HCT116 (cell line): ENCODE measurements at regions not wholly inside any gene's neighbourhood (a gene's known extent, or its start where the extent isn't known, plus 50 kb on each side); places are given as distances from the start of the nearest gene placed in this dataset.

Experiments
- ATAC-seq: fragments of 200-7000 bp; cut with Tn5 transposase; 2 replicates; pipeline ENCODE4 v1.9.1; 2020; ENCODE audit warnings: mild to moderate bottlenecking, moderate library complexity
- BruUV-seq: library from RNA; stranded (reverse); fragments of 400-500 nt; replicated peaks from 2 replicates; lab custom pipeline; 2021; lab: Mats Ljungman, UMichigan
- CTCF ChIA-PET: fragments of 300-600 bp; sonication (Branson Sonifier 250); formaldehyde crosslinking; loops from one replicate; lab custom pipeline; 2021; ENCODE audit warnings: antibody characterized with exemption; lab: Charles Lee
- POLR2A ChIA-PET: fragments of 300-600, 350-600 bp; sonication (Branson Sonifier 250); formaldehyde crosslinking; loops from one replicate; lab custom pipeline; 2021; ENCODE audit warnings: antibody characterized with exemption; lab: Charles Lee
- RAD21 ChIA-PET, 2 experiments: fragments of 300-600 bp; sonication (Branson Sonifier 250); formaldehyde crosslinking; loops; one replicate each; lab custom pipeline; 2023; ENCODE audit warnings: low total read pairs in 2 of 2; ENCODE audit not compliant: uncharacterized antibody in 2 of 2, unreplicated experiment in 2 of 2, low non-redundant PET in 1 of 2; lab: Charles Lee
- DNase-seq: peaks from one replicate; pipeline ENCODE4 v3.0.0-alpha.2; 2010; ENCODE audit warnings: low read depth, low spot score
- H2AFZ ChIP-seq: fragments of 200-600 bp; shearing (Covaris generic), sonication (generic); 2 replicates; pipeline ENCODE4 v1.6.1; 2017; ENCODE audit warnings: low read depth, mixed run types, mixed read lengths, antibody characterized with exemption, low read length; ENCODE audit not compliant: poor library complexity, severe bottlenecking
- H3K27ac ChIP-seq: 2 replicates; pipeline ENCODE4 v1.5.1; 2012; ENCODE audit warnings: low read depth, low read length
- H3K27me3 ChIP-seq: fragments of 200-600 bp; sonication (generic); 2 replicates; pipeline ENCODE4 v1.6.1; 2016; ENCODE audit warnings: mixed run types, low read length, mixed read lengths; ENCODE audit not compliant: insufficient read depth
- H3K36me3 ChIP-seq, 2 experiments: fragments of 200-500 bp in 1 of 2; fragments of 200-600 bp in 1 of 2; sonication (Bioruptor generic) in 1 of 2; sonication (generic) in 1 of 2; 2 replicates each; pipeline versions ENCODE4 v1.5.1 to v1.6.1; 2014 to 2016; ENCODE audit warnings: low read length in 2 of 2, inconsistent platforms in 1 of 2, mixed read lengths in 1 of 2, mixed run types in 1 of 2; ENCODE audit not compliant: insufficient read depth in 2 of 2, control insufficient read depth in 1 of 2
- H3K4me1 ChIP-seq, 2 experiments: fragments of 200-600 bp in 1 of 2; sonication (generic) in 1 of 2; 2 replicates each; pipeline versions ENCODE4 v1.5.1 to v1.6.1; 2012 to 2017; ENCODE audit warnings: low read length in 2 of 2, inconsistent platforms in 1 of 2, mild to moderate bottlenecking in 1 of 2, mixed read lengths in 1 of 2, mixed run types in 1 of 2, moderate library complexity in 1 of 2; ENCODE audit not compliant: insufficient read depth in 2 of 2, control insufficient read depth in 1 of 2
- H3K4me2 ChIP-seq: fragments of 200-600 bp; sonication (generic); 2 replicates; pipeline ENCODE4 v1.6.1; 2017; ENCODE audit warnings: mixed run types, low read length, mixed read lengths
- H3K4me3 ChIP-seq, 2 experiments: fragments of 200-600 bp in 1 of 2; sonication (generic) in 1 of 2; replicated peaks in 1 of 2; 2 replicates each; pipeline ENCODE4 v1.5.1; 2011 to 2016; ENCODE audit warnings: low read length in 2 of 2, control low read depth in 1 of 2, low read depth in 1 of 2, mild to moderate bottlenecking in 1 of 2, mixed read lengths in 1 of 2, mixed run types in 1 of 2
- H3K79me2 ChIP-seq: fragments of 200-600 bp; sonication (generic); 2 replicates; pipeline ENCODE4 v1.6.1; 2017; ENCODE audit warnings: mild to moderate bottlenecking, mixed run types, low read length, moderate library complexity, mixed read lengths; ENCODE audit not compliant: insufficient read depth
- H3K9ac ChIP-seq: fragments of 200-600 bp; sonication (generic); 2 replicates; pipeline ENCODE4 v1.6.1; 2016; ENCODE audit warnings: low read length, mixed read lengths
- H3K9me2 ChIP-seq: fragments of 200-600 bp; sonication (generic), shearing (Covaris generic); 2 replicates; pipeline ENCODE4 v1.6.1; 2017; ENCODE audit warnings: mixed run types, mild to moderate bottlenecking, moderate library complexity; ENCODE audit not compliant: insufficient read depth
- H3K9me3 ChIP-seq, 2 experiments: fragments of 200-500 bp in 1 of 2; fragments of 200-600 bp in 1 of 2; sonication (Bioruptor generic) in 1 of 2; sonication (generic) in 1 of 2; 2 replicates each; pipeline ENCODE4 v1.6.1; 2014 to 2017; ENCODE audit warnings: low read length in 2 of 2, mixed read lengths in 2 of 2, inconsistent platforms in 1 of 2, low read depth in 1 of 2, mild to moderate bottlenecking in 1 of 2, mixed run types in 1 of 2, moderate library complexity in 1 of 2; ENCODE audit not compliant: control insufficient read depth in 1 of 2, insufficient read depth in 1 of 2
- H4K20me1 ChIP-seq: fragments of 200-600 bp; sonication (generic), shearing (Covaris generic); 2 replicates; pipeline ENCODE4 v1.6.1; 2017; ENCODE audit warnings: mixed run types, mild to moderate bottlenecking, moderate library complexity; ENCODE audit not compliant: insufficient read depth
- CBX3 ChIP-seq: IDR thresholded peaks from 2 replicates; pipeline ENCODE4 v1.6.1; 2012; ENCODE audit warnings: low read depth
- CTCF ChIP-seq, 3 experiments: fragments of 200-600 bp in 1 of 3; sonication (generic) in 1 of 3; IDR thresholded peaks in 2 of 3; conservative IDR thresholded peaks in 1 of 3; 2 replicates each; pipeline ENCODE4 v1.5.1; 2012 to 2017; ENCODE audit warnings: low read depth in 2 of 3, low read length in 2 of 3, antibody characterized with exemption in 1 of 3, borderline replicate concordance in 1 of 3, control low read depth in 1 of 3, mild to moderate bottlenecking in 1 of 3, mixed read lengths in 1 of 3, mixed run types in 1 of 3, moderate library complexity in 1 of 3; ENCODE audit not compliant: insufficient read depth in 1 of 3
- EGR1 ChIP-seq: IDR thresholded peaks from 2 replicates; pipeline ENCODE4 v1.6.1; 2012; ENCODE audit warnings: low read depth
- EZH2 ChIP-seq: fragments of 200-600 bp; sonication (generic); IDR thresholded peaks from 2 replicates; pipeline ENCODE4 v1.6.1; 2017; ENCODE audit warnings: antibody characterized with exemption, mixed run types
- RAD21 ChIP-seq: IDR thresholded peaks from 2 replicates; pipeline ENCODE4 v1.6.1; 2012; ENCODE audit warnings: low read depth, mild to moderate bottlenecking
- SP1 ChIP-seq: IDR thresholded peaks from 2 replicates; pipeline ENCODE4 v1.6.1; 2012; ENCODE audit warnings: low read depth
- TCF7L2 ChIP-seq: IDR thresholded peaks from 2 replicates; pipeline ENCODE4 v1.7.0; 2011; ENCODE audit warnings: borderline replicate concordance, inconsistent platforms; ENCODE audit not compliant: insufficient read depth, insufficient read length; ENCODE audit errors: extremely low read depth
- YY1 ChIP-seq: IDR thresholded peaks from 2 replicates; pipeline ENCODE4 v1.6.1; 2011; ENCODE audit warnings: low read length, low read depth, moderate library complexity, mild to moderate bottlenecking; ENCODE audit not compliant: insufficient replicate concordance; ENCODE audit errors: extremely low read depth
- ZFX ChIP-seq: fragments of 450-650 bp; IDR thresholded peaks from 2 replicates; pipeline ENCODE4 v1.6.1; 2017
- intact Hi-C: fragments of 100-400 bp; cut with micrococcal nuclease; formaldehyde crosslinking; loops from 2 replicates; pipeline ENCODE4 v1.10.0; 2022
- TF ChIP-seq, protein P1 (sequence below): IDR thresholded peaks from 2 replicates; pipeline ENCODE4 v1.6.1; 2012; ENCODE audit warnings: low read depth
- TF ChIP-seq, protein P2 (sequence below): IDR thresholded peaks from 2 replicates; pipeline ENCODE4 v1.6.1; 2012

- Histone ChIP-seq H3K27ac (no peak overlapping the region), H3K9me3 (peaks cover 11 to 14% of the 10 kb centered on the region in 2 experiments; a peak in 2 of 4 replicates), H4K20me1 (no peaks in the 10 kb centered on the region), H3K9ac (no peak overlapping the region), H2AFZ (no peak overlapping the region), H3K4me2 (no peak overlapping the region), H3K36me3 (no peaks in the 10 kb centered on the region), H3K4me3 (no peak overlapping the region), H3K79me2 (no peaks in the 10 kb centered on the region), H3K4me1 (no peaks in the 10 kb centered on the region), H3K9me2 (no peaks in the 10 kb centered on the region), H3K27me3 (no peaks in the 10 kb centered on the region)
- no peak for DNase-seq
- ChIA-PET POLR2A (no interaction called here), CTCF (no interaction called here), RAD21 (no interaction called here)
- intact Hi-C loops = no loop called here
- no peak for ATAC-seq
- TF ChIP-seq EZH2 = no peak
- TF ChIP-seq RAD21 = no peak
- TF ChIP-seq, protein P1, sequence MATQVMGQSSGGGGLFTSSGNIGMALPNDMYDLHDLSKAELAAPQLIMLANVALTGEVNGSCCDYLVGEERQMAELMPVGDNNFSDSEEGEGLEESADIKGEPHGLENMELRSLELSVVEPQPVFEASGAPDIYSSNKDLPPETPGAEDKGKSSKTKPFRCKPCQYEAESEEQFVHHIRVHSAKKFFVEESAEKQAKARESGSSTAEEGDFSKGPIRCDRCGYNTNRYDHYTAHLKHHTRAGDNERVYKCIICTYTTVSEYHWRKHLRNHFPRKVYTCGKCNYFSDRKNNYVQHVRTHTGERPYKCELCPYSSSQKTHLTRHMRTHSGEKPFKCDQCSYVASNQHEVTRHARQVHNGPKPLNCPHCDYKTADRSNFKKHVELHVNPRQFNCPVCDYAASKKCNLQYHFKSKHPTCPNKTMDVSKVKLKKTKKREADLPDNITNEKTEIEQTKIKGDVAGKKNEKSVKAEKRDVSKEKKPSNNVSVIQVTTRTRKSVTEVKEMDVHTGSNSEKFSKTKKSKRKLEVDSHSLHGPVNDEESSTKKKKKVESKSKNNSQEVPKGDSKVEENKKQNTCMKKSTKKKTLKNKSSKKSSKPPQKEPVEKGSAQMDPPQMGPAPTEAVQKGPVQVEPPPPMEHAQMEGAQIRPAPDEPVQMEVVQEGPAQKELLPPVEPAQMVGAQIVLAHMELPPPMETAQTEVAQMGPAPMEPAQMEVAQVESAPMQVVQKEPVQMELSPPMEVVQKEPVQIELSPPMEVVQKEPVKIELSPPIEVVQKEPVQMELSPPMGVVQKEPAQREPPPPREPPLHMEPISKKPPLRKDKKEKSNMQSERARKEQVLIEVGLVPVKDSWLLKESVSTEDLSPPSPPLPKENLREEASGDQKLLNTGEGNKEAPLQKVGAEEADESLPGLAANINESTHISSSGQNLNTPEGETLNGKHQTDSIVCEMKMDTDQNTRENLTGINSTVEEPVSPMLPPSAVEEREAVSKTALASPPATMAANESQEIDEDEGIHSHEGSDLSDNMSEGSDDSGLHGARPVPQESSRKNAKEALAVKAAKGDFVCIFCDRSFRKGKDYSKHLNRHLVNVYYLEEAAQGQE = no peak
- BruUV-seq = no TSS peak
These were observed 1619.6 kb upstream of the WWC1 start for GRCh38 chr5:166671811-166672210.

DNA sequence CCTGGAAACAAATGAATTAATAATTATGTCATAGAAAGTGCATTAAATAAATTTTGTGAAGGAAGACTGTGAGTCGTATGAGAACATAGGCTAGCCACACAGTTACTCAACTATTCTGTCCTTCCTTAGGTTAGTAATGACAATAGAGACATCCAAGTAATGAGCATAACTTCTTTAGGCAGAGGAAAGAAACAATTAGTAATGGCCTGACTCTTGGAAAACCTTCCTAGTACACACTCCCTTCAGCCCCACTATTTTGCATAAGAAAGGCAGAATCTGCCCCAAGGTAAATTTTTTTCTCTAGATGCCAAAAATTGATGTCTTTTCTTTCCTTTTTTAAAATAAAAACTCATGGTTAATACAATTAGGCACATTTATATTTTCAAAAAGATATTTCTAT is 1619.0 kb upstream of the WWC1 start:
- Histone ChIP-seq H2AFZ (no peak overlapping the region), H3K9me2 (no peaks in the 10 kb centered on the region), H3K27me3 (no peaks in the 10 kb centered on the region), H3K27ac (no peak overlapping the region), H3K4me2 (no peak overlapping the region), H3K36me3 (no peaks in the 10 kb centered on the region), H3K9me3 (peaks cover 11 to 13% of the 10 kb centered on the region in 2 experiments; a peak in 2 of 4 replicates), H3K9ac (no peak overlapping the region), H3K4me3 (no peak overlapping the region), H3K79me2 (no peaks in the 10 kb centered on the region), H4K20me1 (no peaks in the 10 kb centered on the region), H3K4me1 (no peaks in the 10 kb centered on the region)
- ChIA-PET POLR2A (no interaction called here), CTCF (no interaction called here), RAD21 (no interaction called here)
- BruUV-seq = no TSS peak
- no peak for DNase-seq
- intact Hi-C loops = no loop called here
- ATAC-seq = no peak
- no peak for TF ChIP-seq CBX3
- TF ChIP-seq, protein P2, sequence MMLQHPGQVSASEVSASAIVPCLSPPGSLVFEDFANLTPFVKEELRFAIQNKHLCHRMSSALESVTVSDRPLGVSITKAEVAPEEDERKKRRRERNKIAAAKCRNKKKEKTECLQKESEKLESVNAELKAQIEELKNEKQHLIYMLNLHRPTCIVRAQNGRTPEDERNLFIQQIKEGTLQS = no peak
- no peak for TF ChIP-seq EGR1
- TF ChIP-seq YY1 = no peak
- TF ChIP-seq CTCF (IDR thresholded peaks at IDR 0.05 in 2 of 3, conservative IDR thresholded peaks at IDR 0.05 in 1 of 3; ENCODE audit: borderline replicate concordance in 1 of 3, insufficient read depth in 1 of 3, low read depth in 2 of 3, low read length in 2 of 3) = no peak
- TF ChIP-seq TCF7L2 = no peak
- no peak for TF ChIP-seq RAD21
- no peak for TF ChIP-seq SP1
- TF ChIP-seq ZFX = no peak
